ENCODE measurements at regions not wholly inside any gene's neighbourhood (a gene's known extent, or its start where the extent isn't known, plus 50 kb on each side); places are given as distances from the start of the nearest gene placed in this dataset.

DNA sequence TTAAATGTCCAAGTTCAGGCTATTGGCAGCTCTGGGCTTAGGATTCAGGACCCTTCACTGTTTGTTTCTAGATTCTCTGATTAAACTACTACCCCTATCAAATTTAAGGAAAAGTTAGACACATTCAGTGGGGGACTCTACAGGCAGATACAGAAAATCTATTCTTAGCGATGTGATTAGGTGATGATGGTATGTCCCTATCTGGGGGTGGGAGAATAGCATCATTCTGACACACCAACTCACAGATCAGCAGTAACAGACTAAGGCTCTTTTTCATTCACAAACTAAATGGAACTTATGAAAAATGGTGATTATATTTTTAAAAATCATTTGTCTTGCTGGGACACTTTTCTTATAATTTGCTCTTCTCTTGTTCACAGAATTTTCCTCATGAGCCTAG, 232.9 kb upstream of the CDH2 start:
- no peaks in the 10 kb centered on the region for H3K36me3 ChIP-seq (ENCODE audit: control insufficient read depth in 2 of 3, insufficient read depth in 3 of 3, low read length in 3 of 3)
- no peak overlapping the region for H3K4me3 ChIP-seq (ENCODE audit: low read length in 3 of 3)
- H3K27me3 ChIP-seq (ENCODE audit: control insufficient read depth, insufficient read depth, low read length) = no peaks in the 10 kb centered on the region
- H3K27ac ChIP-seq (ENCODE audit: low read depth in 2 of 2, low read length in 2 of 2) = no peak overlapping the region
- intact Hi-C loops (cut with DNase I) = no loop called here
- no peaks in the 10 kb centered on the region for H3K9me3 ChIP-seq (ENCODE audit: control insufficient read depth in 2 of 3, insufficient read depth in 1 of 3, low read length in 3 of 3)
- no peak for FAIRE-seq
- TF ChIP-seq, protein P1, sequence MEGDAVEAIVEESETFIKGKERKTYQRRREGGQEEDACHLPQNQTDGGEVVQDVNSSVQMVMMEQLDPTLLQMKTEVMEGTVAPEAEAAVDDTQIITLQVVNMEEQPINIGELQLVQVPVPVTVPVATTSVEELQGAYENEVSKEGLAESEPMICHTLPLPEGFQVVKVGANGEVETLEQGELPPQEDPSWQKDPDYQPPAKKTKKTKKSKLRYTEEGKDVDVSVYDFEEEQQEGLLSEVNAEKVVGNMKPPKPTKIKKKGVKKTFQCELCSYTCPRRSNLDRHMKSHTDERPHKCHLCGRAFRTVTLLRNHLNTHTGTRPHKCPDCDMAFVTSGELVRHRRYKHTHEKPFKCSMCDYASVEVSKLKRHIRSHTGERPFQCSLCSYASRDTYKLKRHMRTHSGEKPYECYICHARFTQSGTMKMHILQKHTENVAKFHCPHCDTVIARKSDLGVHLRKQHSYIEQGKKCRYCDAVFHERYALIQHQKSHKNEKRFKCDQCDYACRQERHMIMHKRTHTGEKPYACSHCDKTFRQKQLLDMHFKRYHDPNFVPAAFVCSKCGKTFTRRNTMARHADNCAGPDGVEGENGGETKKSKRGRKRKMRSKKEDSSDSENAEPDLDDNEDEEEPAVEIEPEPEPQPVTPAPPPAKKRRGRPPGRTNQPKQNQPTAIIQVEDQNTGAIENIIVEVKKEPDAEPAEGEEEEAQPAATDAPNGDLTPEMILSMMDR (IDR thresholded peaks at IDR 0.05; ENCODE audit: borderline replicate concordance, extremely low read depth, insufficient read depth) = no peak
- no peaks in the 10 kb centered on the region for H3K4me1 ChIP-seq (ENCODE audit: control insufficient read depth in 2 of 3, insufficient read depth in 2 of 3, low read depth in 1 of 3, low read length in 3 of 3)
- DNase-seq = no peak
- H3K9ac ChIP-seq (ENCODE audit: low read length in 3 of 3) = no peak overlapping the region

DNA sequence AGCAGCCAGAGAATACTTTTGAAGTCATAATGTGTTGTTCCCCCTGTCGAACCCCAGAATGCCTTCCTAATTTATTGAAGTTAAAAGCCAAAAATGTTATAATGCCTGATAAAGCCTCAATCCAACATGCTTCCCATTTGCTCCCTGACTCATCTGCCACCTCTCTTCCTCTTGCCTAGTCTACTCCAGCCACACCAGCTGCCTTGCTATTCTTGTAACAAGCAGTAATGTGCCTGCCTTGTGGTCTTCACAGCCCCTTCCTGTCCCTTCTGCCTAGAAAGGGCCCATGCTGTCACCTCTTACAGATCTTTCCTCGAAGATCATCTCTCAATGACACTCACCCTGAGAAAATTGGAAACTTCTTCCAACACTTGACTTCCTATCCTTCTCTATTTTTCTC, 231.6 kb upstream of the CDH2 start:
- TF ChIP-seq, protein P1 (IDR thresholded peaks at IDR 0.05; ENCODE audit: borderline replicate concordance, extremely low read depth, insufficient read depth) = no peak
- Histone ChIP-seq H3K4me3 (ENCODE audit: low read length in 3 of 3) (no peak overlapping the region), H3K9me3 (ENCODE audit: control insufficient read depth in 2 of 3, insufficient read depth in 1 of 3, low read length in 3 of 3) (no peaks in the 10 kb centered on the region), H3K4me1 (ENCODE audit: control insufficient read depth in 2 of 3, insufficient read depth in 2 of 3, low read depth in 1 of 3, low read length in 3 of 3) (no peaks in the 10 kb centered on the region), H3K27ac (ENCODE audit: low read depth in 2 of 2, low read length in 2 of 2) (no peak overlapping the region), H3K27me3 (ENCODE audit: control insufficient read depth, insufficient read depth, low read length) (no peaks in the 10 kb centered on the region), H3K36me3 (ENCODE audit: control insufficient read depth in 2 of 3, insufficient read depth in 3 of 3, low read length in 3 of 3) (no peaks in the 10 kb centered on the region), H3K9ac (ENCODE audit: low read length in 3 of 3) (no peak overlapping the region)
- no peak for DNase-seq
- no peak for FAIRE-seq
- intact Hi-C loops (cut with DNase I) = no loop called here

DNA sequence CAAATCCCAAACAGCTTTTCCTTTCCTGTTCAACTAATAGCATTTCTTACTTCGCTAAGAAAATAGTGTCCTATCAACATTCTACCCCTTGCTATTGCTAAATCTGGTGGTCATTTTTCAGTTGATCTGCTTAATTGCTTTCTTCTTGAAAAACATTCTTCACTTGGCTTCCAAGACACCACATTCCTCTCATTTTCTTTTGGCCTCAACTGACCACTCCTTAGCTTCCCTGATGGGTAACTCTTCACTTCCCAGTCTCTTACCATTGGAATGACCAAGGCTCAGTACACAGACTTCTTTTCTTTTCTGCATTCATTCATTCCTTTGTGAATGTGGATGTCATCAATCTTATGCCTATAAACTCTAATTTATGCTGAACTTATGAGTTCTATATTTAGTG, 230.8 kb upstream of the CDH2 start:
- TF ChIP-seq, protein P1 (IDR thresholded peaks at IDR 0.05; ENCODE audit: borderline replicate concordance, extremely low read depth, insufficient read depth) = no peak
- no peaks in the 10 kb centered on the region for H3K36me3 ChIP-seq (ENCODE audit: control insufficient read depth in 2 of 3, insufficient read depth in 3 of 3, low read length in 3 of 3)
- no peak overlapping the region for H3K9ac ChIP-seq (ENCODE audit: low read length in 3 of 3)
- H3K4me1 ChIP-seq (ENCODE audit: control insufficient read depth in 2 of 3, insufficient read depth in 2 of 3, low read depth in 1 of 3, low read length in 3 of 3) = no peaks in the 10 kb centered on the region
- no peak overlapping the region for H3K27ac ChIP-seq (ENCODE audit: low read depth in 2 of 2, low read length in 2 of 2)
- no peaks in the 10 kb centered on the region for H3K9me3 ChIP-seq (ENCODE audit: control insufficient read depth in 2 of 3, insufficient read depth in 1 of 3, low read length in 3 of 3)
- DNase-seq (no peak), FAIRE-seq (no peak)
- intact Hi-C loops (cut with DNase I) = no loop called here
- no peaks in the 10 kb centered on the region for H3K27me3 ChIP-seq (ENCODE audit: control insufficient read depth, insufficient read depth, low read length)
- H3K4me3 ChIP-seq (ENCODE audit: low read length in 3 of 3) = no peak overlapping the region

DNA sequence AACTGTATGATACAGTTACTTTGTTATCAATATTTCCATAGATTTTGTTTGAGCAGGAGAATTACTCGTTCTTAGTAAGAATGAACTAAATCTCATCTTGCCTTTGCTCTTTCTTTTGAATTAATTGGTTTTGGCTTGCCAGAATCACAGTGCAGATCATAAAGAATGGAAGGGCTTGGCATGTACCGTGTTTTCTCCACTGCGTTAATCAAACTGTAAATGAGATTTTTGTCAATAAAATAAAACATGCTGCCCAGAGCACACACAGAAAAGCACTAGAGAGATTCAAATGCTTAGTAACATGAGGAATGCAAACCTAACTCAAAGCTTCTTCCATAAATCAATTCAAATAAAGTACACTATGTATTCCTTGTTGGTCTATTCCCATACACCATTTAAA, 229.6 kb upstream of the CDH2 start:
- DNase-seq = no peak
- Histone ChIP-seq H3K27me3 (ENCODE audit: control insufficient read depth, insufficient read depth, low read length) (no peaks in the 10 kb centered on the region), H3K27ac (ENCODE audit: low read depth in 2 of 2, low read length in 2 of 2) (no peak overlapping the region), H3K9ac (ENCODE audit: low read length in 3 of 3) (no peak overlapping the region), H3K4me1 (ENCODE audit: control insufficient read depth in 2 of 3, insufficient read depth in 2 of 3, low read depth in 1 of 3, low read length in 3 of 3) (no peaks in the 10 kb centered on the region), H3K36me3 (ENCODE audit: control insufficient read depth in 2 of 3, insufficient read depth in 3 of 3, low read length in 3 of 3) (no peaks in the 10 kb centered on the region), H3K4me3 (ENCODE audit: low read length in 3 of 3) (no peak overlapping the region), H3K9me3 (ENCODE audit: control insufficient read depth in 2 of 3, insufficient read depth in 1 of 3, low read length in 3 of 3) (no peaks in the 10 kb centered on the region)
- TF ChIP-seq, protein P1 (IDR thresholded peaks at IDR 0.05; ENCODE audit: borderline replicate concordance, extremely low read depth, insufficient read depth) = no peak
- FAIRE-seq = no peak
- intact Hi-C loops (cut with DNase I) = no loop called here
